CD14-positive monocyte (primary cell): ENCODE measurements at regions not wholly inside any gene's neighbourhood (a gene's known extent, or its start where the extent isn't known, plus 50 kb on each side); places are given as distances from the start of the nearest gene placed in this dataset.

Experiments used
- DNase-seq, 3 donors: peaks; one replicate each; pipeline ENCODE4 v3.0.0-alpha.2; 2011 to 2022
- H2AFZ ChIP-seq: 2 replicates; pipeline ENCODE4 v1.6.0; 2012; ENCODE audit warnings: mild to moderate bottlenecking, low read depth, low read length, inconsistent platforms; ENCODE audit not compliant: insufficient read depth, poor library complexity, severe bottlenecking
- H3K27ac ChIP-seq, 2 donors: 1 replicate in 1 of 2; 2 replicates in 1 of 2; pipeline ENCODE4 v1.5.1; 2012 to 2013; ENCODE audit warnings: low read length in 2 of 2, control low read depth in 1 of 2, inconsistent platforms in 1 of 2, low read depth in 1 of 2, mild to moderate bottlenecking in 1 of 2
- H3K27me3 ChIP-seq, 2 donors: one replicate each; pipeline versions ENCODE4 v1.6.0 to v1.6.1; 2011 to 2013; ENCODE audit warnings: low read length in 2 of 2; ENCODE audit not compliant: control insufficient read depth in 2 of 2, insufficient read depth in 2 of 2
- H3K36me3 ChIP-seq, 2 donors: replicated peaks in 1 of 2; 1 replicate in 1 of 2; 2 replicates in 1 of 2; pipeline versions ENCODE4 v1.5.1 to v1.6.1; 2012 to 2013; ENCODE audit warnings: low read length in 2 of 2, control low read depth in 1 of 2, inconsistent platforms in 1 of 2, mild to moderate bottlenecking in 1 of 2; ENCODE audit not compliant: insufficient read depth in 2 of 2, control insufficient read depth in 1 of 2
- H3K4me1 ChIP-seq, 2 donors: 1 replicate in 1 of 2; 2 replicates in 1 of 2; pipeline versions ENCODE4 v1.5.1 to v1.6.1; 2012 to 2013; ENCODE audit warnings: low read length in 2 of 2, control low read depth in 1 of 2, inconsistent platforms in 1 of 2, mild to moderate bottlenecking in 1 of 2, moderate library complexity in 1 of 2; ENCODE audit not compliant: insufficient read depth in 2 of 2, control insufficient read depth in 1 of 2
- H3K4me2 ChIP-seq: replicated peaks from 2 replicates; pipeline ENCODE3; 2012; ENCODE audit warnings: low read length, moderate library complexity, mild to moderate bottlenecking; ENCODE audit not compliant: poor library complexity, severe bottlenecking; ENCODE audit errors: extremely low read depth
- H3K4me3 ChIP-seq, 3 experiments: fragments of 200-600 bp in 1 of 3; sonication (generic) in 1 of 3; replicated peaks in 1 of 3; 1 replicate in 2 of 3; 2 replicates in 1 of 3; pipeline ENCODE4 v1.5.1; 2011 to 2013; ENCODE audit warnings: low read length in 3 of 3, mild to moderate bottlenecking in 3 of 3, control low read depth in 2 of 3, low read depth in 2 of 3, inconsistent platforms in 1 of 3, moderate library complexity in 1 of 3
- H3K79me2 ChIP-seq: 2 replicates; pipeline ENCODE4 v1.6.0; 2012; ENCODE audit warnings: mild to moderate bottlenecking, control low read depth, inconsistent platforms, low read length, moderate library complexity; ENCODE audit not compliant: insufficient read depth
- H3K9ac ChIP-seq: 2 replicates; pipeline ENCODE4 v1.6.0; 2017; ENCODE audit warnings: low read length, mild to moderate bottlenecking; ENCODE audit not compliant: insufficient read depth, poor library complexity, severe bottlenecking
- H3K9me3 ChIP-seq, 2 donors: replicated peaks in 1 of 2; 1 replicate in 1 of 2; 2 replicates in 1 of 2; pipeline versions ENCODE4 v1.5.1 to v1.6.1; 2012 to 2013; ENCODE audit warnings: low read length in 2 of 2, control low read depth in 1 of 2; ENCODE audit not compliant: control insufficient read depth in 1 of 2, insufficient read depth in 1 of 2
- H4K20me1 ChIP-seq: 2 replicates; pipeline ENCODE4 v1.6.0; 2012; ENCODE audit warnings: mild to moderate bottlenecking, low read length, control low read depth, moderate library complexity; ENCODE audit not compliant: insufficient read depth
- H3K27ac Mint-ChIP-seq, 7 donors: one replicate each; pipeline ENCODE4 v1.8.0; 2020; ENCODE audit warnings: mild to moderate bottlenecking in 7 of 7, mixed read lengths in 7 of 7, moderate library complexity in 6 of 7, inconsistent platforms in 2 of 7
- H3K27me3 Mint-ChIP-seq, 3 donors: one replicate each; pipeline ENCODE4 v1.8.0; 2021 to 2022; ENCODE audit warnings: low read depth in 3 of 3, mild to moderate bottlenecking in 3 of 3, mixed read lengths in 3 of 3, moderate library complexity in 3 of 3, inconsistent platforms in 1 of 3
- H3K36me3 Mint-ChIP-seq, 2 donors: one replicate each; pipeline ENCODE4 v1.8.0; 2020; ENCODE audit warnings: mixed read lengths in 2 of 2, inconsistent platforms in 1 of 2, mild to moderate bottlenecking in 1 of 2
- H3K4me1 Mint-ChIP-seq: one replicate; pipeline ENCODE4 v1.8.0; 2020; ENCODE audit warnings: mild to moderate bottlenecking, mixed read lengths
- H3K4me3 Mint-ChIP-seq, 2 donors: one replicate each; pipeline ENCODE4 v1.8.0; 2020; ENCODE audit warnings: mild to moderate bottlenecking in 2 of 2, mixed read lengths in 2 of 2, moderate library complexity in 1 of 2
- H3K9me3 Mint-ChIP-seq, 7 donors: one replicate each; pipeline ENCODE4 v1.8.0; 2020 to 2022; ENCODE audit warnings: mixed read lengths in 7 of 7, mild to moderate bottlenecking in 6 of 7, moderate library complexity in 6 of 7, inconsistent platforms in 2 of 7
- WGBS: methylation state at CpG from one replicate; pipeline ENCODE4 v1.1.5; 2013; ENCODE audit warnings: missing lambda C conversion rate; ENCODE audit not compliant: insufficient coverage; 5-methylcytosine and 5-hydroxymethylcytosine counted together
- intact Hi-C, 2 donors: fragments of 100-400 bp; cut with micrococcal nuclease; formaldehyde crosslinking; loops; one replicate each; pipeline versions ENCODE4 v1.15.0 to v1.15.1; 2023
- TF ChIP-seq, protein P1 (sequence below): fragments of 200-600 bp; IDR thresholded peaks from one replicate; pipeline ENCODE4 v1.8.0; 2022; ENCODE audit warnings: antibody characterized with exemption, mild to moderate bottlenecking

DNA sequence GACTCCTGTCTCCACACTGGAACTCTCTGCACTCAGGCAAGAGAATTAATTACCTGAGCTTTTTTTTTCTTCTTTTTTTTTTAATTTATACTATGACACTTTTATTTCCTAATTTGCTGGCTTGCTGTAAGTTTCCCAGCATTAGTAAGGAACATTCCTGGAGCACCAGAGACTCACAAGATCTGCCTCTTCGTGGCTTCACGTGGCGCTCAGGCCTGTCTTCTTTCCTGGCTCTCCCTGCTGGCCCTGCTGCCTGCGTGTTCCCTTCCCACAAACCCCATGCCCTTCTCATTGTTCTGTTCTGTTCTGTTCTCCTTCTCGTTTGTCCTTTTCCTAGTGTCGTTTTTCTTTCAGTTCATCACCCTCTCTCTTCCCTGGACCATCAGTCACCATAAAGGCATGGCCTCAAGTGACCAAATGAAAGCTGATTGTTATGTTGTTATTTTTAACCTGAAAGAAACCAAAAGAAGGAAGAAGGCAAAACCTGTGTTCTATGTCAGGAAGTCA, 591.6 kb upstream of the PFKP start:
- intact Hi-C loops = no loop called here
- 58% methylated on average over 6 of the region's 6 CpGs for WGBS
- Histone ChIP-seq H3K27me3 (no peaks in the 10 kb centered on the region), H3K9ac (no peak overlapping the region), H3K4me3 (no peak overlapping the region), H3K4me2 (no peak overlapping the region), H3K36me3 (no peaks in the 10 kb centered on the region), H4K20me1 (no peaks in the 10 kb centered on the region), H2AFZ (no peak overlapping the region), H3K4me1 (no peaks in the 10 kb centered on the region), H3K27ac (no peak overlapping the region), H3K79me2 (no peaks in the 10 kb centered on the region), H3K9me3 (peaks cover 8 to 21% of the 10 kb centered on the region in 2 donors)
- Mint-ChIP-seq H3K9me3 (peaks cover 1 to 24% (median 5%) of the 10 kb centered on the region in 7 donors), H3K36me3 (no peaks in the 10 kb centered on the region), H3K4me1 (no peaks in the 10 kb centered on the region), H3K27me3 (no peaks in the 10 kb centered on the region), H3K27ac (no peak overlapping the region), H3K4me3 (peak overlapping the region in 1 of 2 donors; percentile 16)
- TF ChIP-seq, protein P1, sequence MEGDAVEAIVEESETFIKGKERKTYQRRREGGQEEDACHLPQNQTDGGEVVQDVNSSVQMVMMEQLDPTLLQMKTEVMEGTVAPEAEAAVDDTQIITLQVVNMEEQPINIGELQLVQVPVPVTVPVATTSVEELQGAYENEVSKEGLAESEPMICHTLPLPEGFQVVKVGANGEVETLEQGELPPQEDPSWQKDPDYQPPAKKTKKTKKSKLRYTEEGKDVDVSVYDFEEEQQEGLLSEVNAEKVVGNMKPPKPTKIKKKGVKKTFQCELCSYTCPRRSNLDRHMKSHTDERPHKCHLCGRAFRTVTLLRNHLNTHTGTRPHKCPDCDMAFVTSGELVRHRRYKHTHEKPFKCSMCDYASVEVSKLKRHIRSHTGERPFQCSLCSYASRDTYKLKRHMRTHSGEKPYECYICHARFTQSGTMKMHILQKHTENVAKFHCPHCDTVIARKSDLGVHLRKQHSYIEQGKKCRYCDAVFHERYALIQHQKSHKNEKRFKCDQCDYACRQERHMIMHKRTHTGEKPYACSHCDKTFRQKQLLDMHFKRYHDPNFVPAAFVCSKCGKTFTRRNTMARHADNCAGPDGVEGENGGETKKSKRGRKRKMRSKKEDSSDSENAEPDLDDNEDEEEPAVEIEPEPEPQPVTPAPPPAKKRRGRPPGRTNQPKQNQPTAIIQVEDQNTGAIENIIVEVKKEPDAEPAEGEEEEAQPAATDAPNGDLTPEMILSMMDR = no peak
- DNase-seq = no peak

DNA sequence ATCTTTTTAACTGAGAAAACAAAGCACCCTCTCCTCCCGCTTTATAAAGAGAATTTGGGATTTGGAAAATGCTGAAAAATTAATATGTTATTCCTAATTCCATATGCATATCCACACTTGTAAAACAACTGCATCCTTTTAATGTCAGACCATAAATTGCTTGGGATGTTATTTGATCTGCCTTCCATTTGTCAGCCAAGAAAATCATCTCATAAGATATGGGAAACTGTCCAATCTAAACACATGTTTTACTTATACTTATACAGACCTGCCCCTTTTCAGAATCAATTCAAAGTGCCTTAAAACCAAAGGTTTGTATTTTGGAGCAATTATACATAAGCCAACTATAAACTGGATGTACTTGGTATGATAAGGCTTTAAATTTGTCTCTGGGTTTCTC, 595.5 kb upstream of the PFKP start:
- no peaks in the 10 kb centered on the region for H3K36me3 ChIP-seq
- H3K9me3 Mint-ChIP-seq = peaks cover 2 to 32% (median 8%) of the 10 kb centered on the region in 7 donors
- H3K27ac Mint-ChIP-seq = no peak overlapping the region
- H3K27ac ChIP-seq = no peak overlapping the region
- H3K36me3 Mint-ChIP-seq = no peaks in the 10 kb centered on the region
- intact Hi-C loops = no loop called here
- H3K79me2 ChIP-seq = no peaks in the 10 kb centered on the region
- peaks cover 6 to 23% of the 10 kb centered on the region in 2 donors for H3K9me3 ChIP-seq
- DNase-seq = no peak
- TF ChIP-seq, protein P1 = no peak
- H3K27me3 Mint-ChIP-seq = no peaks in the 10 kb centered on the region
- H3K27me3 ChIP-seq = no peaks in the 10 kb centered on the region
- H3K4me1 Mint-ChIP-seq = no peaks in the 10 kb centered on the region
- H3K4me2 ChIP-seq = no peak overlapping the region
- no peak overlapping the region for H3K4me3 ChIP-seq
- no peak overlapping the region for H3K9ac ChIP-seq
- WGBS = no CpG with 5 or more reads among the region's 1 CpG
- H2AFZ ChIP-seq = no peak overlapping the region
- no peaks in the 10 kb centered on the region for H3K4me1 ChIP-seq
- no peaks in the 10 kb centered on the region for H4K20me1 ChIP-seq
- no peak overlapping the region for H3K4me3 Mint-ChIP-seq
